Effector CD8-positive, alpha-beta T cell (primary cell): ENCODE measurements at regions not wholly inside any gene's neighbourhood (a gene's known extent, or its start where the extent isn't known, plus 50 kb on each side); places are given as distances from the start of the nearest gene placed in this dataset.
"Not testable (repeated sequence)": the region's sequence is repeated elsewhere in the genome, so short reads cannot be mapped to it uniquely, and the experiment has no call there.

ENCODE experiments used
- DNase-seq: peaks from one replicate; lab custom pipeline; 2025; lab: John Stamatoyannopoulos, UW

- not testable (repeated sequence) for DNase-seq
These were observed 2021.7 kb upstream of the LRRTM1 start for GRCh38 chr2:82326180-82326767.

- DNase-seq, result no peak
These were observed 2015.7 kb upstream of the LRRTM1 start for GRCh38 chr2:82320296-82320695.

GRCh38 chr2:82317012-82317411 lies 2012.5 kb upstream of the LRRTM1 start:
- DNase-seq, result no peak

- no peak for DNase-seq
These were observed 2012.0 kb upstream of the LRRTM1 start for GRCh38 chr2:82316586-82316985.

GRCh38 chr2:82314836-82315472 lies 2010.4 kb upstream of the LRRTM1 start:
- no peak for DNase-seq

GRCh38 chr2:82307511-82307910 lies 2003.0 kb upstream of the LRRTM1 start:
- no peak for DNase-seq

GRCh38 chr2:82301506-82301905 lies 1997.0 kb upstream of the LRRTM1 start:
- DNase-seq, result no peak

- DNase-seq, result no peak
These were observed 1984.9 kb upstream of the LRRTM1 start for GRCh38 chr2:82289446-82289845.

GRCh38 chr2:82283075-82283474 lies 1978.5 kb upstream of the LRRTM1 start:
- no peak for DNase-seq

- no peak for DNase-seq
These were observed 1977.7 kb upstream of the LRRTM1 start for GRCh38 chr2:82282111-82282882.

- no peak for DNase-seq
These were observed 1974.8 kb upstream of the LRRTM1 start for GRCh38 chr2:82279367-82279766.

- no peak for DNase-seq
These were observed 1973.9 kb upstream of the LRRTM1 start for GRCh38 chr2:82278416-82278815.

- no peak for DNase-seq
These were observed 1971.0 kb upstream of the LRRTM1 start for GRCh38 chr2:82275599-82275998.

- no peak for DNase-seq
These were observed 1963.9 kb upstream of the LRRTM1 start for GRCh38 chr2:82268446-82268845.

- DNase-seq, result no peak
These were observed 1956.0 kb upstream of the LRRTM1 start for GRCh38 chr2:82260521-82260920.

- DNase-seq, result no peak
These were observed 1955.0 kb upstream of the LRRTM1 start for GRCh38 chr2:82259551-82259950.

GRCh38 chr2:82257796-82258555 lies 1953.4 kb upstream of the LRRTM1 start:
- DNase-seq, result no peak

GRCh38 chr2:82256983-82257632 lies 1952.6 kb upstream of the LRRTM1 start:
- DNase-seq, result no peak

- DNase-seq, result no peak
These were observed 1951.7 kb upstream of the LRRTM1 start for GRCh38 chr2:82256288-82256687.

GRCh38 chr2:82254728-82255127 lies 1950.2 kb upstream of the LRRTM1 start:
- DNase-seq, result no peak

GRCh38 chr2:82246220-82246775 lies 1941.7 kb upstream of the LRRTM1 start:
- no peak for DNase-seq

GRCh38 chr2:82239176-82239575 lies 1934.6 kb upstream of the LRRTM1 start:
- no peak for DNase-seq
